Putamen (tissue), 1 donor: ENCODE measurements at regions not wholly inside any gene's neighbourhood (a gene's known extent, or its start where the extent isn't known, plus 50 kb on each side); places are given as distances from the start of the nearest gene placed in this dataset.
A peak's percentile ranks its signal among the peaks of the same experiment; 100 is the strongest.
"Not testable (repeated sequence)": the region's sequence is repeated elsewhere in the genome, so short reads cannot be mapped to it uniquely, and the experiment has no call there.

ENCODE experiments used
- DNase-seq: peaks from one replicate; pipeline ENCODE4 v3.0.0-alpha.2; 2016; ENCODE audit warnings: low spot score

GRCh38 chr5:130955041-130955440 is 210.0 kb downstream of the HINT1 start:
- DNase-seq: no peak

DNA sequence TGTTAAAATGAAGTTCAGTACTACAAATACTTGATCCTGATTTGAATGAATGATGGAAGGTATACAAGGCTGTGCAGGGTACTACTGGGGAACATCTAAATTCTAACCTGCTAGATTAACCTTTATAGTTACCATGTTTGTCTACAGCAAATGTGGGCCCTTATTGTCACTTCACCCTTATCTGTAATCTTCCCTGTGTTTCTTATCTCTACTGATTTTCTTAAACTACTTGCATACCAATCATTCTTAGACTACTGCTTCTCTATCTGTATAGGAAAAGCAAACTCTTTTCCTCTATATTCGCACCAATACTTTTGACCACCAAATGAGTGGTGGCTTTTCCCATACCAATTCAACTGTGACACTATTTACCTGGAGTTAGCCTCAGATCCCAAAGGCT is 210.7 kb downstream of the HINT1 start:
- no peak for DNase-seq

- DNase-seq: no peak
These were observed 226.0 kb downstream of the HINT1 start for GRCh38 chr5:130939059-130939458.

DNA sequence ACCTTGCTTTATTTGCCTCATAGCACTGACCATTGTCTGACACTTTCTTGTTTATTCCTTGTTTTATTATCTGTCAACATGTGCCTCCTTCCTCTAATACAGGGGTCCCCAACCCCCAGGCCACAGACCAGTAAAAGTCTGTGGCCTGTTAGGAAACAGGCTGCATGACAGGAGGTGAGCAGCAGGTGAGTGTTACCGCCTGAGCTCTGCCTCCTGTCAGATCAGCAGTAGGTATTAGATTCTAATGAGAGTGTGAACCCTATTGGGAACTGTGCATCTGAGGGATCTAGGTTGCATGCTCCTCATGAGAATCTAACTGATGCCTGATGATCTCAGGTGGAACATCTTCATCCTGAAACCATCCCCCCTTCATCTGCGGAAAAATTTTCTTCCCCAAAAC is 228.0 kb downstream of the HINT1 start:
- DNase-seq: no peak

GRCh38 chr5:130923543-130924124 is 241.4 kb downstream of the HINT1 start:
- DNase-seq: no peak

DNA sequence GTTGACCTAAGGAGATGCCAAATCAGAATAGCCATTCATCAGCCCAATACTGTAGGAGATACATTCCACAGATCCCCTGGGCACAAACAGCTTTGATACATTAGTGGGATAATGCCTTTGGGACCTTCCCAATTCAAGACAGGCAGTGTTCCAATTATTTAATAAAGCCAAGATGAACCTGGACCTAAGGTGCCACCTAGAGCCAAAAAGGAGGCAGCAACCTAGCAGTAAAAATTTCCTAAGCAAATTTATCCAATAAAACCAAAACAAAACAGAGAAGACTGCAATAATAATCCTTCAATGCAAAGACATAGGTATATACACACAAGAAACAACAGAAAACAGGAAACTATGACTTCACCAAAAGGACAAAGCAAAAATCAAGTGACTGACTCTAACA is 253.0 kb downstream of the HINT1 start:
- DNase-seq: no peak

DNA sequence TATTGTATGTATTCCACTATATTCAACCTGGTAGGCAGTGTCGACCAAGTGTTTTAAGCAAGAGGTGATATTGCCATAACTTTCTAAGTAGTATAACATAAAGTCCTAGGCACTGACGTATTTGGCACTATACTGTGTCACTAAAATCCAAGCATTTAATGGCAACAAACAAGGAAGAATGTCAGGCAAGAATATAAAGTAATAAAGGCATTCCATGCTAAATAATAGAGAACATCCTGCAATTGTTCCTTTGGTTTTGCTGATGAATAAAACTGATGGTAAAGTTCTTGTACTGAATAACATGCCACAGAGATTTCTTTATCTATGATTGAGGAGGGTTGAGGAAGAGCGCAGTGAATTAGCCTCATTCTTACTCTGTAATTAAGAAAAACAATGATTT is 256.9 kb downstream of the HINT1 start:
- DNase-seq: no peak

GRCh38 chr5:130897537-130898195 is 267.4 kb downstream of the HINT1 start:
- DNase-seq: not testable (repeated sequence)

DNA sequence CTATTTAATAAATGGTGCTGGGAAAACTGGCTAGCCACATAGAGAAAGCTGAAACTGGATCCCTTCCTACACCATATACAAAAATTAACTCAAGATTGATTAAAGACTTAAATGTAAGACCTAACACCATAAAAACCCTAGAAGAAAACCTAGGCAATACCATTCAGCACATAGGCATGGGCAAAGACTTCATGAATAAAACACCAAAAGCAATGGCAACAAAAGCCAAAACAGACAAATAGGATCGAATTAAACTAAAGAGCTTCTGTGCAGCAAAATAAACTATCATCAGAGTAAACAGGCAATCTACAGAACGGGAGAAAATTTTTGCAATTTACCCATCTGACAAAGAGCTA is 267.9 kb downstream of the HINT1 start:
- DNase-seq: not testable (repeated sequence)

GRCh38 chr5:130896636-130897035 is 268.4 kb downstream of the HINT1 start:
- no peak for DNase-seq

DNA sequence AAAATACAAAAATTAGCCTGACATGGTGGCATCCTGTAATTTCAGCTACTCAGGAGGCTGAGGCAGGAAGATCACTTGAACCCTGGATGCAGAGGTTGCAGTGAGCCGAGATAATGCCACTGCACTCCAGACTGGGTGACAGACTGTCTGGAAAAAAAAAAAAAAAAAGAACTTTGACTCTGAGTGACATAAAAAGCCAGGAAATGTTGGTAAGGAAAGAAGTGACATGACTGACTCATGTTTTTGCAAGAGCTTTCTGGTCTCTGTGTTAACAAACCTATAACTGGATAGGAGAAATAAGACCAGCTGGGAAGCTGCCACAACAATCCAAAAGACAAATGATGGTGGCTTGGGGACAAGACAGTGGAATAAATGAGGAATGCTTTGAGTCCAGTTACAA is 272.1 kb downstream of the HINT1 start:
- DNase-seq: no peak

GRCh38 chr5:130890610-130891009 is 274.4 kb downstream of the HINT1 start:
- no peak for DNase-seq

GRCh38 chr5:130885691-130886090 is 279.4 kb downstream of the HINT1 start:
- no peak for DNase-seq

DNA sequence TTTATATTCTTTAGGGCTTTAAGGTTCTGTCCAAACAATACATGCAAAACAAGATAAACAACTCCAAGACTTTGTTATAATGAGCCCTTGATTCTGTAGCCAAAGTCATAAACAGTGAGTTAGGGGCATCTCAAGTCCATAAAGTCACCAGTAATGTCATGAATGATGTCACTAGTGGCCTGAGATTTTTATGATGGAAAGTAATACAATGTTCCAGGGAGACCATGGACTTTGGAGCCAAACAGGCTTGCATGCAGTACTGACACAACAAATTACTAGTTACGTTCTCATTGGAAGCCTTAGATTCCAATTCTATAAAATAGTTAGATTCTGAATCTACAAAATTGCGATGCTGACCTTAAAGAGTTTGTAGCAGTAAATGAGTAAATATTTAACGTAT is 280.0 kb downstream of the HINT1 start:
- DNase-seq: no peak

DNA sequence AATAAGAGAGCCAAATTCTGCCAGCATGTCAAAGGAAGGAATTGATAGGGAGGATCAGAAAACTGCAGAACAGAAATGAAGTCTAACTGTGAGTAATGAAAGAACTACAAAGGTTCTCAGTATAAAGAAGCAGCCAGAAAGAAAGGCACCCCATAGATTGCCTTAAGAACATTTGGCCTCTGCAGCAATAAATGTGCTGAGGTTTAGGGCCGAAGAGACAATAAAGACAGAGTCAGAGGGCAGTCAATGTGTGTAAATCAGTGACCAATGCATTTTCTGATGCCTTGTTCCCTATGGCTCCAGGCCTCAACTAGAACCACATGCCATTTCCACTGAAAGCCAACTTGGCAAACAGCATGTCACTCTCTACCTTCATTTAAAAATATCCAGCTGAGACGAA is 281.0 kb downstream of the HINT1 start:
- DNase-seq: no peak

DNA sequence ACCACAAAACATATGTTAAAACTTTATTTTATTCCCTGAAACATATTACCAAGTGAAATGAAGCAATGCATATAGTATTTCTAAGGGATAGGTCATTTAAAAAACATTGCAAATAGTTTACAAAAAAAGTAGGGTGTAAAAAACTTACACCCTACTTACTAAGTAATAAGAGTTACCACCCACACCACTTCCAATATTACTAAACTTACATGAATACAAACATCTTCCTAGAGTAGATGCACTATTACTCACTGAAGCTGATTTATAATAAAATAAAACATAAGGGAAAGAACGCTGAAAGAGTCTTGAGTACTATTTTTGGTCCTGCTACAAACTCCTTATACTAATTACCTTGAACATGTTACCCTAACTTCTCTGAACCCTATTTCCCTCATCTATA is 289.4 kb downstream of the HINT1 start:
- DNase-seq: no peak

- peak; percentile 5 for DNase-seq
These were observed 290.1 kb downstream of the HINT1 start for GRCh38 chr5:130874861-130875417.

GRCh38 chr5:130871346-130872086 is 293.5 kb downstream of the HINT1 start:
- DNase-seq: no peak

DNA sequence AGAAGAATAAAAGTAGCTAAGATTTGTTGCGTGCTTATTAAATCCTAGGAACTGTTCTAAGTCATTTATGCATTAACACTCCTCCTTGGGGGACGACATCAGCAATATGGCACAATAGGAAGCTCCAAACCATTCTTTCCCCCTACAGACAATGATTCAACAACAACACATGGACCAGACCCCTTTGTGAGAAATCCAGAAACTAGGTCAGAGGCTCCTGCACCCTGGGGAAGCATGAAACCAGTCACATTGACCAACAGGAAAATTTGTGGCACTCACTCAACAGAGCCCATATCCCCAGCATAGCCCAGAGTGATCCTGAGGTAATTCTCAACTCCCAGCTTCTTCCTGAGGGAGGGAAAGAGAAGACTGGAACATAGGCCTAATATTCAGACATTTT is 294.4 kb downstream of the HINT1 start:
- DNase-seq: no peak

GRCh38 chr5:130868186-130868840 is 296.7 kb downstream of the HINT1 start:
- DNase-seq: no peak

- DNase-seq: no peak
These were observed 319.8 kb downstream of the HINT1 start for GRCh38 chr5:130845049-130845765.
